Mesenteric fat pad (tissue), 1 donor: ENCODE measurements at regions not wholly inside any gene's neighbourhood (a gene's known extent, or its start where the extent isn't known, plus 50 kb on each side); places are given as distances from the start of the nearest gene placed in this dataset.
"Not testable (repeated sequence)": the region's sequence is repeated elsewhere in the genome, so short reads cannot be mapped to it uniquely, and the experiment has no call there.

Experiments
- DNase-seq: peaks from one replicate; pipeline ENCODE4 v3.0.0-alpha.2; 2020; ENCODE audit warnings: low spot score
- donor health status: DM: yes; HTN: yes; CAD: no.

- no peak for DNase-seq
Measured at GRCh38 chr21:13827201-13827600, 217.6 kb downstream of the POTED start.

GRCh38 chr21:13826511-13826910 is 216.9 kb downstream of the POTED start:
- DNase-seq, result not testable (repeated sequence)

DNA sequence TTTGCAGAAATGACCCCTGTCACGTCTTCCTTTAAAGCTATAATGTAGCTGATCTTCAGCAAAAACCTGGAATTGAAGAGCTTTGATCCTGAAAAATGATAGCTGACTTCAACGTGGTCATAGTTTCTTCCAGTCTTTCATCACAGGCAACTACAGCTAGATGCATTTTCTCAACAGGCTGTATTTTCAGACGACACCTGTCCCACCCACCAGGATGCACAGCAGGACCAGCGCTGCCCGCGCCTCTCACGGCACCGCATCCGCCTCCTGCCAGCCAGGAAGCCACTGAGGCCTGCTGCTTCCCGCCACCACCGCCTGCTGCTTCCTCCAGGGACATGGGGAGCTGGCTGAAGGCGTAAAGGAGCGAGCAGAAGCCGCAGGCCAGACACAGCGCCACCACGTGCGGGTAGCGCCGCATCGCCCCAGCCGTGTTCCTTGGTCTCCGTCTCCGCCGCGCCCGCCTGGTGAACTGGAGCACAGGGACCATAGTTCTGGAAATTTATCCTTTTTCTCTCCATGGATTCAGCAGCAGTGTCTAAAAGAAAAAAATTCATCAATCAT is 215.7 kb downstream of the POTED start:
- DNase-seq, result not testable (repeated sequence)

DNA sequence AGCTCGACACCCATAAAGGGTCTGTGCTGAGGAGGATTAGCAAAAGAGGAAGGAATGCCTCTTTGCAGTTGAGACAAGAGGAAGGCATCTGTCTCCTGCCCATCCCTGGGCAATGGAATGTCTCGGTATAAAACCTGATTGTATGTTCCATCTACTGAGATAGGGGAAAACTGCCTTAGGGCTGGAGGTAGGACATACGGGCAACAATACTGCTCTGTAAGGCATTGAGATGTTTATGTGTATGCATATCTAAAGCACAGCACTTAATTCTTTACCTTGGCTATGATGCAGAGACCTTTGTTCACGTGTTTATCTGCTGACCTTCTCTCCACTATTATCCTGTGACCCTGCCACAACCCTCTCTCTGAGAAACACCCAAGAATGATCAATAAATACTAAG is 210.7 kb downstream of the POTED start:
- DNase-seq, result not testable (repeated sequence)

- not testable (repeated sequence) for DNase-seq
Measured at GRCh38 chr21:13812191-13812590, 202.6 kb downstream of the POTED start.

GRCh38 chr21:13810559-13810958 is 201.0 kb downstream of the POTED start:
- not testable (repeated sequence) for DNase-seq

GRCh38 chr21:13806444-13806843 is 196.9 kb downstream of the POTED start:
- DNase-seq, result not testable (repeated sequence)

GRCh38 chr21:13802757-13803156 is 193.2 kb downstream of the POTED start:
- not testable (repeated sequence) for DNase-seq
